ENCODE measurements at regions not wholly inside any gene's neighbourhood (a gene's known extent, or its start where the extent isn't known, plus 50 kb on each side); places are given as distances from the start of the nearest gene placed in this dataset.

DNA sequence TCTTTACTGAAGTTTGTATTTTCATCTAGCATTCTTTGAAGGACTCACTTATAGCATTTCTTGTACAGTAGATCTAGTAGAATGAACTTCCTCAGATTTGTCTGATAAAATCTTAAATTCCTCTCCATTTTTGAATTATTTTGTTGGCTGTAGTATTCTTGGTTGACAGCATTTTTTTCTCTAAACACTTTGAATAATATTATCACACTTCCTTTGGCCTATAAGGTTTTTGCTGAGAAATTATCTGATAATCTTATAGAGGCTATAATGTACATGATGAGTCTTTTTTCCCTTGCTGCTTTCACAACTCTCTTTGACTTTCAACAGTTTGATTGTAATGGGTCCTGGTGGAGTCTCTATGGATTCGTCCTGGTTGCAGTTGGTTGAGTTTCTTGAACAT, 169.5 kb downstream of the NOL4 start:
- TF ChIP-seq, protein P1, sequence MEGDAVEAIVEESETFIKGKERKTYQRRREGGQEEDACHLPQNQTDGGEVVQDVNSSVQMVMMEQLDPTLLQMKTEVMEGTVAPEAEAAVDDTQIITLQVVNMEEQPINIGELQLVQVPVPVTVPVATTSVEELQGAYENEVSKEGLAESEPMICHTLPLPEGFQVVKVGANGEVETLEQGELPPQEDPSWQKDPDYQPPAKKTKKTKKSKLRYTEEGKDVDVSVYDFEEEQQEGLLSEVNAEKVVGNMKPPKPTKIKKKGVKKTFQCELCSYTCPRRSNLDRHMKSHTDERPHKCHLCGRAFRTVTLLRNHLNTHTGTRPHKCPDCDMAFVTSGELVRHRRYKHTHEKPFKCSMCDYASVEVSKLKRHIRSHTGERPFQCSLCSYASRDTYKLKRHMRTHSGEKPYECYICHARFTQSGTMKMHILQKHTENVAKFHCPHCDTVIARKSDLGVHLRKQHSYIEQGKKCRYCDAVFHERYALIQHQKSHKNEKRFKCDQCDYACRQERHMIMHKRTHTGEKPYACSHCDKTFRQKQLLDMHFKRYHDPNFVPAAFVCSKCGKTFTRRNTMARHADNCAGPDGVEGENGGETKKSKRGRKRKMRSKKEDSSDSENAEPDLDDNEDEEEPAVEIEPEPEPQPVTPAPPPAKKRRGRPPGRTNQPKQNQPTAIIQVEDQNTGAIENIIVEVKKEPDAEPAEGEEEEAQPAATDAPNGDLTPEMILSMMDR (conservative IDR thresholded peaks at IDR 0.05 in 1 of 2, IDR thresholded peaks at IDR 0.05 in 1 of 2; ENCODE audit: low read depth in 1 of 2, low read length in 2 of 2): no peak
- no peak for TF ChIP-seq EZH2 (IDR thresholded peaks at IDR 0.05; ENCODE audit: low read length, missing control alignments)
